GM19324 (cell line): ENCODE measurements at regions not wholly inside any gene's neighbourhood (a gene's known extent, or its start where the extent isn't known, plus 50 kb on each side); places are given as distances from the start of the nearest gene placed in this dataset.

Source experiments
- ATAC-seq: cut with Tn5 transposase; IDR thresholded peaks from one replicate; pipeline ENCODE4 v1.9.1; 2021; ENCODE audit warnings: mild to moderate bottlenecking, moderate library complexity; ENCODE audit not compliant: unreplicated experiment, low FRiP score

DNA sequence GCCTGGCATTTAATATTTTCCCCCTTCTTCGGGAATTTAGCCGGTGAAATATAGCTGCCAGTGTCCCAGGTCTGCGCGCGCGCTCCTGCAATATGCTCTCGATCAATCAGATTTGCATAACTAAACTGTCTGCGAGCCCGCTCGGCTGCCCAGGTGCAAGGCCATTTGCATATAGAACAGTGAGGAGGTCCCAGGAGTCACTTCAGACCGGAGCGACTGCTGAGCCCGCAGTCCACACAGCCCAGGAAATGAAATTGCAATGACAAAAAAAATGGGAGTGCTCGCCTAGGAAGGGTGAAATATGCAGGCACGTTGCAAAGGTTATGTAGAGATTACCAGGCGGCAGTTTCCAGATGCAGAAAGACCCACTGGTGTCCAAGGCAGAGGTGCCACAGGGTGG is 228.5 kb downstream of the VRK1 start:
- ATAC-seq, result peak; percentile 84

- ATAC-seq, result no peak
Observed at GRCh38 chr14:97027256-97027999, 230.2 kb downstream of the VRK1 start.

DNA sequence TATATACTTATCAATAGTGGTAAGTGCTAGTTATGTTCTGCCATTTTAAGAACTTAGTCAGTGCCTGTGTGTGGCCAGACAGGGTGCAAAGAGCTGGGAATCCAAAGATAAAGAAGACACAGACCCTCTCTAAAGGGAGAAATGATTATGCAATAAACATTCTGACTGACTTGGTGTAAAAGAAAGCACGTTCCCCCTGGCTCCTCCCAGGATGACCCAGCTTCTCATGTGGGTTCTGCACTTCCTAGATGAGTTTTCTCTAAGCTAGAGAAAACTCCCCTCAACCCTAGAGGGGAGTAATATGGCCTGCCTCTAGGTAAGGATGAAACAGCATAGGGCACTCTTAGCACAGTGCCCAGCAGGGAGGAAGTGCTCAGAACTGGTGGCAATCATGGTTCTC is 231.2 kb downstream of the VRK1 start:
- ATAC-seq, result no peak

DNA sequence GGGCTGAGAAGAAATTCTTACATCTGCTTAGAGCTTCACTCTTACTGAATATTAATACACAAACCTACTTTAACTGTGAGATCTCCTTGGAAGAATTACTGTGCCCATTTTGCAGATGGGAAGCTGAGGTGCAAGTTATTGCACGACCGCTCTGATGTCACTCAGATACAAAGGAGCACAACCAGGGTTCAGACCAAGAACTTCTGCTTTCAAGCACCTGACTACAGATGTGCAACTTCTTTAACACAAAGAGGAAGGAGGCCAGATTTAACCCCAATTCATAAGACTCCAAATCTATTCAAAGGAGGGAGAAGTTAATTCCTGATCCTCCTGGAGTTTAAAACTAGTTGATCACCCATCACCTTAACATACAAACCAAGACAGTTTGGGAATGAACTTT is 232.6 kb downstream of the VRK1 start:
- ATAC-seq, result no peak

DNA sequence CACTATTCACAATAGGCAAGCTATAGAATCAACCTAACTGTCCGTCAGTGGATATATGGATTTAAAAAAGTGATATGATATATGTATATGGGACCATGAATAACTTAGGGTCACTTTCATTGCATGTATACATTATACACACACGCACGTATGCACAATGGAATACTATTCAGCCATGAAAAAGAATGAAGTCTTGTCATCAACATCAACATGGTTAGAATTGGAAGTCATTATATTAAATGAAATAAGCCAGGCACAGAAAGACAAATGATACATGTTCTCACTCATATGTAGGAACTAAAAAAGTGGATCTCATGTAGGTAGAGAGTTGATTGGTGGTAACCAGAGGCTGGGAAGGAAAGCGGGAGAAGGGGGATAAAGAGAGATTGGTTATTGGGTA is 234.3 kb downstream of the VRK1 start:
- no peak for ATAC-seq

DNA sequence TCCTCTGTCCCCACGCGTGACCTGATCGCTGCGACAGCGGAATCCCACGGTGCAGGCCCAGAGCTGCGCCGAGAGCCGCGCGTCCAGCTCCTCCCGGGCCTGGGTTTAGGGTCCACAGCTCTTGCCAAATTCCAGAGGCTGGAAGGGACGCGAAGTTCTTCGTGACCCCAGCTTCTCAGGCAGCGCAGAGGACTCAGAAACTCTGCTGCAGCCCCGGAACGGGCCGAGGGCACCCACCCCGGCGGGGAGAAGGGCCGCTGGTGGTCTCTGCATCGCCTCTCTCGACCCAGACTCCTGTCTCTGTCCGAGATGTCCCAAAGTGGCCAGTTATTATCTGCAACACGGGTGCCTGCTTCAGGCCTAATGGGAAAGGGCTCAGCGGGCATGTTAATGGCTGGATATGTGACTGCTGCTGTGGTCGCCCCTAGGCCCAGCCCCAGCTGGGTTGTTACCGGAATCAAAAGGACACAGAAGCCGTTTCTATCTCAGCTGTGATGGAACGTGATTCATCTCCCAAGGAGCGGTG is 236.4 kb downstream of the VRK1 start:
- ATAC-seq, result no peak

- no peak for ATAC-seq
Observed at GRCh38 chr14:97036086-97036852, 239.1 kb downstream of the VRK1 start.

- ATAC-seq, result no peak
Observed at GRCh38 chr14:97039717-97040363, 242.7 kb downstream of the VRK1 start.

DNA sequence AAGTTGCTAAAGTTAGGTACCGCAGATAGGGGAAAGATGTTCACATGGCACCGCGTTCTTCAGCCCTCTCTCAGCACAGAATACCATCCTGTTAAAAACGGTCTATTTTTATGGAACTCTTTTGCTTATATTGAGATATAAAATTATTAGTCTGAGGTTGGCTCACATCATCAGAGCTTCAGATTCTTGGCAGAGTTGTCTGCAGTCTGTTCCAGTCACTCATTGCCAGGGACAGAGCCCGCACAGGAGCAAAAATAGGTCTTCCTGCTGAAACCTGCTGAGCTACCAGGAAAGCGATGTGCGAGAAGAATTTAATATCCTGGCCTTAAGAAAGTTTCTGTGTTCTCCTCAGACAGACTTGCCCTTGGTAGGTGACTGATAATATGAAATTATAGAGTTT is 249.8 kb downstream of the VRK1 start:
- no peak for ATAC-seq

DNA sequence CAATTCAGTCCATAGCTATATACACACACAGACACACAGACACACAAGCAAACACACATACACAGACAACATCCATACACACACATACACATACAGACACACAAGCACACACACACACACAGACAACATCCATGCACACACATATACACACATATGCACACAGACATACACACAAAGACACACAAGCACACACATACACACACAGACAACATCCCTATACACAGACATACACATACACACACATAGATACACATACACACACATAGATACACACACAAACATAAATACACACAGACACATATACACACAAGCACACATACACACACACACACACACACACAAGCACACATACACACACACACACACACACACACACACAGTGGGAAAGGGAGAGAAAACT is 254.8 kb downstream of the VRK1 start:
- ATAC-seq, result no peak

DNA sequence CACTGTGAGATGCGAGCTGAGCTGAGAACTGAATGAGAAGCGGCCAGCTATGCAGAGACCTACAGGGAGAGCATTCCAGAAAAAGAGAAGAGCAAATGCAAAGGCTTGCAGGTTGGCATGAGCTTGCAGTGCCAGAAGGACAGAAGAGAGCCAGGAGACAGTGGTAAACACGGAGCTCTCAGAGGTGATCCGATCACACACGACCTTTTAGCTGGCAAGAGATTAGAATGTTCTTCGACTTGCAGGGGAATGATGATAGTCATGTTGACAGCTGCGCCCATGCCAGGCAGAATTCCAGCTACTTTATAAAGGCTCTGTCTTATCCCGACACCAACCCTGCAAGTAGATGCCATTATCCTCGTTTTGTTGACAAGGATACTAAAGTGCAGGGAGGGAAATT is 256.8 kb downstream of the VRK1 start:
- no peak for ATAC-seq

- no peak for ATAC-seq
Observed at GRCh38 chr14:97055355-97055754, 258.2 kb downstream of the VRK1 start.

- ATAC-seq, result no peak
Observed at GRCh38 chr14:97056086-97056485, 258.9 kb downstream of the VRK1 start.

GRCh38 chr14:97057238-97058073 is 260.3 kb downstream of the VRK1 start:
- no peak for ATAC-seq

GRCh38 chr14:97058074-97058467 is 260.9 kb downstream of the VRK1 start:
- ATAC-seq, result no peak

- no peak for ATAC-seq
Observed at GRCh38 chr14:97058589-97058988, 261.4 kb downstream of the VRK1 start.

GRCh38 chr14:97061198-97061597 is 264.0 kb downstream of the VRK1 start:
- no peak for ATAC-seq

DNA sequence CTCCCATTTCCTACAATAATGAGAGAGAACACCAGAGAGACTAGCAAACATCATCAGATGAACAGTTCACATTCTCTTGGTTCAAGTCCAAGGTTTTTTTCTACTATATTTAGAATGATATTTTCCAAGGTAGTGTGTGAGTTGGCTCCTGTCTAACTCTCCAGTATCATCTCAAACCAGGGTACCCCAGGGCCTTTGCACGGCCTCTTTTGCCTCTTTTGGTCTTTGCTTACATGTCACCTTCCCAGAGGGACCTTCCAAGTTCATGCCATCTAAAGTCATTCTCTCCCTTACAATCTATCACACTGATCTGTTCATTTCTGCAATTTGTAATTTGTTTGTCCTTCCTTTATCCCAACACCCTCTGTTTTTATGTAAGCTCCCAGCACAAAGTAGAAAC is 264.5 kb downstream of the VRK1 start:
- no peak for ATAC-seq

DNA sequence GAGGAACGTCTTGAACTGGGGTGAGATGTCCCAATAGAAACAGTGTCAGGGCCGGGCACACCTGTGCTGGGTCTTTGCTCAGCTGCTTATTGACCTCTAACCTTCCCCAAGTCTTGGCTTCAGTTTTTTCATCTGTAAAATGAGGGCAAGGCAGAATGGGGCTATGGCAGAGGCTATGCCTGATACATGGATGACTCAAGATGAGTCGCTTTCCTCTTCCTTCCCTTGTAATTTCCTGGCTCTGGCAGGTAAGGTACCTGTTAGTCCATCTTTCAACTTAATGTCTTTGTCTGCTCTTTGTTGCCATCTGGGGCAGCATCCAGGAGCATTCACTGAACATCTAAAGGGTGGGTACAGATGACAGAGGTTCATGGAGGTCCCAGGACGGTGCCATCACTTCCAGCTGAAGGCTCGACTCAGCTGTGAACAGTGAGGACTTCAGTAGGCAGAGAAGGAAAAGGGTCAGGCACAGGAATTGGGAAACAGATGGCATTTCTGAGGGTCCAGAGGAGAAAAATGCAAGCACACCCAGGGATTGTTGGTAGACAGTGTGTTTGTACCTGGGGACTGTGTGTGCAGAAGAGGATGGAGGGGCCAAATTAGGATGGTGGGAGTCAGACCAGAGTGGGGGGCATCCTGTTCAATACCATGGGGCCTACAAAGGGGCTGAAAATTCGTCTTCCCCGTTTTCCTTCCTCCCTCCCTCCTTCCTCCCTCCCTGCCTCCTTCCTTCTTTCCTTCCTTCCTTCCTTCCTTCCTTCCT is 268.3 kb downstream of the VRK1 start:
- no peak for ATAC-seq
